HG03460 (cell line): ENCODE measurements at regions not wholly inside any gene's neighbourhood (a gene's known extent, or its start where the extent isn't known, plus 50 kb on each side); places are given as distances from the start of the nearest gene placed in this dataset.
"Not testable (repeated sequence)": the region's sequence is repeated elsewhere in the genome, so short reads cannot be mapped to it uniquely, and the experiment has no call there.

Source experiments
- ATAC-seq: cut with Tn5 transposase; IDR thresholded peaks from one replicate; pipeline ENCODE4 v1.9.1; 2021; ENCODE audit not compliant: unreplicated experiment

DNA sequence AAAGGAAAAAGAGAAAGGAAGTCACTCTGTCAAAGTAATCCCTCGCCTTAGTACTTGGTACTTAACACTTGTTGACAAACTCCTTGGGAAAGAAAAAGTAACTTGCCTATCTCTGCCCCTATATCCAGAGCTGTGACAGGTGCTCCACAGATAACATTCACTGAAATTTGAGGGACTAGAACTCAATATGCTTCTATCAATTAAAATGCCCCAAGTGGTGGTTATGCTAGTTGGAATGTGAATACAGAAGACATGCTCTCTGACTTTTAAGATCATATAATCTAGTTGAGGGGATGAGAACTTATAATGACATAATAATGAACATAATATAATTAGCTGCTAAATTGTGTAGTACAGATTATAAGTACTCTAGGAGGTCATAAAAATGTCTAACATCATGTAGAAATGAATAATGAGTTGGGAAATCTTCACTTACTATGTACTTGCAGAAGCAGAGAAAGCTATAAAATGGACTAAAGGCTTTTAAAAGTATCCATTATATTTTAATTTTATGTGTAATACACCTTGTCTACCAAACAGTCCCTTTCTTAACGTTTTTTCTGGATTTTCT is 153.1 kb upstream of the CCDC54 start:
- no peak for ATAC-seq

DNA sequence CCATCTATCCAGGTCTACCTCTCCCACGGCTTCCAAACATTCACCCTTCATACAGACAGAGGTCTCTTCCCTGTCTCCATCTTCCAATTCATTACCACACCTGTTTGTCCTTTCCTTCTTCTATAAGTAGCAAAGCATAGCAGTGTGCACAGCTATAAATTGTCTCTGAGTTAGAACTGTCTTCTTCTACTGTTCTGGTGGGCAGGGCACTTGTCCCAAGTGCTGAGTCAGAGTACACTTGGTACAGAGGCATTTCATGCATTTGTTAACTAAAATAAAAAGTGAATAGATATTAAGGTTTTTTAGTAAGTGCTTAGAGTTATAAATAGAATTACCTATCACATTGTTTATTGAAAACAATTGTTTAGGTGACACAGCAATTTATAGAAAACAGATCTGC is 150.1 kb upstream of the CCDC54 start:
- no peak for ATAC-seq

DNA sequence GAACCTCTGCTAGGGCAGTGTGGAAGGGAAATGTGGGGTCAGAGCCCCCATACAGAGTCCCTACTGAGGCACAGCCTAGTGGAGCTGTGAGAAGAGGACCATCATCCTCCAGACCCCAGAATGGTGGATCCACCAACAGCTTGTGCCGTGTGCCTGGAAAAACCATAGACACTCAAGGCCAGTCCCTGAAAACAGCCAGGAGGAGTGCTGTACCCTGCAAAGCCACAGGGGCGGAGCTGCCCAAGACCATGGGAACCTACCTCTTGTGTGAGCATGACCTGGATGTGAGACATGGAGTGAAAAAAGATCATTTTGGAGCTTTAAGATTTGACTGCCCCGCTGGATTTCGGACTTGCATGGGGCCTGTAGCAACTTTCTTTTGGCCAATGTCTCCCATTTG is 143.4 kb upstream of the CCDC54 start:
- ATAC-seq, result not testable (repeated sequence)

DNA sequence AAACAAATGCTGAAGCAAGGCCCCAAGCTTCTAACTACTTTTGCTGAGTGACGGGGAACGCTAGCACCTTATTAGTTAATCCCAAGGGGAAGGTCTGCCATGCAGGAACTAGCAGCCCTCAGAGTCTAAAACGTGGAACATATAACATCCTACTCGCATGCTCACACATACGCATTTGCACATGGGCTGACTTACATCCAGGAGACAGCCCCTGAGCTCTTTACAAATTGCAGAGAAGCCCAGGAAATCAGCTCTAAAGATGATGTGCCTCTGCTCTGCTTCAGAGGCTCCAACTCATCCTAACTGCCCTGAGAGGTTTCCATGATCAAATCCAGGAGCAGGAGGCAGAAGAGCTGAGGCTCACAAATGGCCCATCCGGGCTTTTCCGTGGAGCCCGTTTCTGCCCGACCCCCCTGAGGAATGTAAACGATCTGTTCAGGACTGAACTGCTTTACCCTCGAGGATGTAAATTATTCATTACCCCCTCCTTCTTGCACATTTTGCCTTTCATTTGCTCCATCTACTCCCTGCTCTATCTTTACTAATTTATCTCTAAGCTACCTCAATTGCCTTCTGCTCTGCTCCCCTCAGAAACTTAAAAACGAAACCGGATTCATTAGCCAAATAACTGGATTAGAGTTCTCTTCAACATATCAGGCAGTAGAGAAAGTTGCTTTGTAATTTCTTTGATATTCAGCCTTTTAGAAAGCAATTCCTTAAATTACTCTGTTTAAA is 141.9 kb upstream of the CCDC54 start:
- ATAC-seq, result no peak

DNA sequence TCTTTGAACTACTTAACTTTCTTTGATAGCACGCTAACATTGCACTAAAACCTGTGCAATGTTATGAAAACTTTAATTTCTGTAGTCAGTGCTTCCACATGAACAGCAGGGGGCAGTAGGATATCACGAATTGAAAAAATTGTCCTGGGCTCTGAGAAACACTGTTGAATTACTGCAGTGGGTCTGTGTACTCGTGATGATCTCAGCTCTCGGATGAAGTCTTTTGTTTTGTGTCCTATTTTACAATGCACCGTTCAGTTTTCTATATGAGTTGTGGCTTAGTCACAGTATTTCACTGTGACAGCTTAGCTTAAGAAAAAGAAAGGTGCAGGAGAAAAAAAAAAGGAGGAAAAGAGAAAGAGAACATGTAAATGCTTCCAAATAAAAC is 141.3 kb upstream of the CCDC54 start:
- peak; percentile 61 for ATAC-seq

DNA sequence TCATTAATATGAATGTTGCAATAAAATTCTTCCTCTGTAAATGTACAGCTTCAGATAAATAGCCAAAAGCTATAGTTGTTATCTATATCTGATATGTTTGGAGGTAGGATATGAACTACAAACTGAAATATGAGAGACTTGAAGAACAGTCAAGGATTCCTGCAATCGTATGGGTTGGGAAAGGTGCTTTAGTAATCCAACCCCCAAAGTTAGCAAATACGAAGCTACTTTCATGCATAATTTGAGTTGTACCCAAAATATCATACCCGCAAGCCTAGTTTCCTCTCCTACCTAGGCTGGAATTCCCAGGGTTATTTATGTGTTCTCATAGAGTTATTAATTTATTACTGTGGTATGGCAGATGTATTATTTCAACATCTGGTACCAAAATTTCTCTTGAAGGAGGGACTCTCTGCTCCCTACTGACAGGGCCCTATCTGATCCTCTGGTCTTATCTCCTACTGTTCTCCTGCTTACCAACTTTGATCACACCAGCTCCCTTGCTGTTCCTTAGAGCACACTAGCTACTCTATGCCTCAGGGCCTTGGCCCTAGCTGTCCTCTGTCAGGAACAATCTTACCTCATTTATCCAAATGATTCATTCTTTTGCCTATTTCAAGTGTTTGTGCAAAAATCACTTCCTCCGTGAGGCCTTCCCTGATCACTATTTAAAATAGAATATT is 140.4 kb upstream of the CCDC54 start:
- no peak for ATAC-seq

- ATAC-seq, result no peak
Observed at GRCh38 chr3:107238787-107239186, 138.5 kb upstream of the CCDC54 start.

DNA sequence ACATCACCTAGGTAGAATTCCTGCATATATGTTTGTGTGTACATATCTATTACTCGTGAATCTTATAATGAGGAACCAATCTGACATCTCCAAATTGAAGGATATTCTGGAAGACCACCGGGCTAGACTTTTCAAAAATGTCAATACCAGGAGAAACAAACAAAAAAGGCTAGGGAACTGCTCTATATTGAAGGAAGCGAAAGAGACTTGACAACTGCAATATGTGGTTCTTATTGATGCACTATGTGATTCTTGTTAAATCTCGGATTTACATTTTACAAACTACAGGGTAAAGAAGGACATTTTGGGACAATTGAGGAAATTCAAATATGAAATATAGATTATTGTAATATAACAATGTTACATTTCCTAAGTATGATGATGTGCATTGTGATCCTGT is 137.5 kb upstream of the CCDC54 start:
- ATAC-seq, result no peak

- peak; percentile 90 for ATAC-seq
Observed at GRCh38 chr3:107240183-107241091, 136.8 kb upstream of the CCDC54 start.

- ATAC-seq, result peak; percentile 48
Observed at GRCh38 chr3:107241217-107241616, 136.0 kb upstream of the CCDC54 start.

DNA sequence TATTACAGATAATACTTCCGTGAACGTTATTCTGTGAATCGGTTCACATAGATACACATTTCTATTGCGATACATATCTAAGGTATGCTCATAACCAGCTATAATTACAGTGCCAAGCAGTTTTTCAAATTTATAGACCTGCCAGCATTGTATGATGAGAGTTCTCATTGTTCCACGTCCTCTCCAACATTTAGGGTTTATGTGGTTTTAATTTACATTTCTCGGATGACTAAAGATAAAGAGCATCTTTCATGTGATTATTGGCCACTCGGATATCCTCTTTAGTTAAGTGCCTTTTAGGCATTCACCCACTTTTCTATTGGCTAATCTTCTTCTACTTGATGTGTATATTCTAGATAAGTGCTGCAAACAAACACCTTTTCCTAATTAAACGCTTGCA is 134.7 kb upstream of the CCDC54 start:
- ATAC-seq, result no peak

DNA sequence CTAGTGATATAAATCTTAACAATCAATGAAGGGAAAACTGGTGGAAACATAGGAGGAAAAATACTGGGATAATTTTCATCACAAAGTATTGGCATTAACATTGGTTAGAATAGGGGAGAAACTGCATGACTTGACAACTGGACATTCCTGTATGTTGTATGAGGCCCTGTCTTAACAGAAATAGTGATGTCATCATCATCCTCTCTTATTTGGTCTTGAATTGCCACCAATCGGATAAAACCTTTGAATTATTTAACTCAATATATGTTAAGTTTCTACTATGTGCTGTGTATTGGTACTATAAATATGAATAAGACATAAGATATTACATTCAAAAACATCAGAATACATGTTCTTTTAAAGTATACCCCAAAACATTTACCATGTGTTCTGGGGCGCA is 130.1 kb upstream of the CCDC54 start:
- ATAC-seq, result no peak

- no peak for ATAC-seq
Observed at GRCh38 chr3:107249132-107249531, 128.1 kb upstream of the CCDC54 start.

GRCh38 chr3:107250221-107250620 is 127.0 kb upstream of the CCDC54 start:
- ATAC-seq, result no peak

- no peak for ATAC-seq
Observed at GRCh38 chr3:107251819-107252218, 125.4 kb upstream of the CCDC54 start.

GRCh38 chr3:107256963-107257362 is 120.3 kb upstream of the CCDC54 start:
- ATAC-seq, result no peak

DNA sequence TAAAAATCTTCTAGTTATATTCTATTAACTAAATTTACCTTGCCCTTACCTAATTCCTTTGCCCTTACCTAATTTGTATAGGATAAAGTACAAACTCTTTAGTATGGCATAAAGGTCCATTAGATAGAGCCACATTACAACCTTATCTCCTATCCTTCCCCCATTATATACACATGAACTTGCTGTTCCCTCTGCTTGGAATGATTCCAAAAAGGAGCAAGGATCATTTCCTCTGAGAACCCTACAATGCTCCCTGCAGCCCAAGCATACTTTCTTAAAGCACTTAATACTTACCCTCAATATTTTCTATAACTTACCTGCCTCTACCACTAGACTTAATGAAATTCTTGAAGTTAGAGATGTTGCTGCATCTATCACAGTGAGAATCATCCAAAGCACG is 118.9 kb upstream of the CCDC54 start:
- no peak for ATAC-seq

DNA sequence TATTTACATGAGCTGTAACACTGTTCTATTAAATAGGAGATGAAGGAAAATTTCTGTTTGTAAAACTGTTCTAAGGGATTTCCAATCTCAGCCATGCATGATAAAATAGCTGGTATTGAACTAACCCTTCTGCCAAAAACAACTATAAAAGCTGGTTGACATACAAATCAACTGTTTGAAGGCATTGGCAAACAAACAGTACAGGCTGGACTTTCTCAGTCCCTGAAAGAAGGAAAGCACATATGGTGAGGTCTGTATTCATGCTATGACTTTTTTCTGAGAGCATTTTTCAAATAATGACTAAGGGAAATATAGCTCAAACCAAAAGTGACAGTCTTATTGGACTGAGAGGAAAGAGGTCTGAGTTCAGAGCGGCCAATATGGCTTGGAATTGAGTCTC is 117.0 kb upstream of the CCDC54 start:
- ATAC-seq, result no peak

DNA sequence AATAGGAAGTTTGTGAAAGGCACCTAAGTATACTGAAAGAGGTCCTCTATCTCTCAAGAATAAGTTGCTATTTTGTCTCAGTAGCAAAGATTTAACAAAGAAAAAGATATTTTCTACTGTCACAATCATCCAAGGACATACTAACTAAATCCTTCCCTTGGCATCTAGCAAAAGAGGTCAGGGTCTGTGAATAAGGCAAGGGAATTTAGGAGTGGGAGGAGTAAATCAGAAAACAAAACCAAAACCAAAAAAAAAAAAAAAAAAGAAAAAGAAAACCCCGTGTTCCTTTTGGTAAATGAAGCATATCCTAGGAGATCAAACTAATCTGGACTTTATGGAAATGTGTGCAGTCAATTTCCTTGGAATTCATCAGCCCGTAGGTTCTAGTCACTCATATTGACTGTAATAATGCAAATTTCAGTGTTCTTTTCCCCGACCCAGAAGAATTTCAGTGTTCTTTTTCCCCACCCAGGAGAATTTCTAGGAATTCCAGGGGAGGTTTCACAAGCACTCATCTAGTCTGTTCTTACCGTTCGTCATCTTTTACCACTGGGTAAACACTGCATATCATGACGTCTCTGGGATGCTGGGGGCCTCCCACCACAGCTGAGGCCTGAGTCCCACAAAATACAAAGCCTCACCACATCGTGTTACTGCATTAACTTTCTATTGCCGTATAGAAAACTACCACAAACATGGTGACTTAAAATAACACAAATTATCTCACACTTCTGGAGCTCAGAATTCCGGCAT is 113.8 kb upstream of the CCDC54 start:
- ATAC-seq, result no peak

- no peak for ATAC-seq
Observed at GRCh38 chr3:107264888-107265287, 112.4 kb upstream of the CCDC54 start.

DNA sequence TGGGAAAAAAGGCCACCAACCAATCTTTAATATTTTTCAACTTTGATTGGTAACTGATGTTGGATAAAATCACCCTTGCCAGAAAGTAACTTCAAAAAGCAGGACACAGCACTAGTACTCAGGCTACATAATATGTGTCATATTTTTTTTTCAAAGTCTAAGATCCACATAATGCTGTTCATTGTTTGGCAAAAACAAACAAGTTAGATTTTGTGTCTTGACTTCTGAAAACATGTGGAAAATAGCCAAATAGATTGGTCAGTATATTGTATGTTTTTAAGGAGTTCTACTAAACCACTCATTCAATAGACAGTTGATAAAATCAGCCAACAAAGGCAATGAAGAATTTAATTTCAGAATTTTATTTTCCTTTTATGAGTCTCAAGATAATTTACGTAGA is 111.7 kb upstream of the CCDC54 start:
- no peak for ATAC-seq
